Liver (tissue), 8 donors: ENCODE measurements at regions not wholly inside any gene's neighbourhood (a gene's known extent, or its start where the extent isn't known, plus 50 kb on each side); places are given as distances from the start of the nearest gene placed in this dataset.

ENCODE experiments used
- DNase-seq: peaks from one replicate; pipeline ENCODE4 v3.0.0-alpha.2; 2017; ENCODE audit warnings: low spot score
- H3K27ac ChIP-seq, 2 donors: one replicate each; pipeline ENCODE4 v1.7.0; 2013; ENCODE audit warnings: inconsistent platforms in 2 of 2, low read length in 2 of 2, control low read depth in 1 of 2, low read depth in 1 of 2, mild to moderate bottlenecking in 1 of 2
- H3K27me3 ChIP-seq, 4 donors: one replicate each; pipeline versions ENCODE4 v1.6.1 to v1.7.0; 2013; ENCODE audit warnings: low read length in 3 of 4, inconsistent platforms in 1 of 4, mild to moderate bottlenecking in 1 of 4, moderate library complexity in 1 of 4; ENCODE audit not compliant: control insufficient read depth in 4 of 4, insufficient read depth in 4 of 4
- H3K36me3 ChIP-seq, 4 donors: one replicate each; pipeline versions ENCODE4 v1.6.1 to v1.7.0; 2013; ENCODE audit warnings: low read length in 3 of 4, mild to moderate bottlenecking in 3 of 4, low read depth in 1 of 4, moderate library complexity in 1 of 4; ENCODE audit not compliant: control insufficient read depth in 4 of 4, insufficient read depth in 3 of 4
- H3K4me1 ChIP-seq, 4 donors: one replicate each; pipeline versions ENCODE4 v1.6.1 to v1.7.0; 2013; ENCODE audit warnings: low read length in 3 of 4, mild to moderate bottlenecking in 3 of 4, moderate library complexity in 1 of 4; ENCODE audit not compliant: control insufficient read depth in 4 of 4, insufficient read depth in 4 of 4
- H3K4me3 ChIP-seq, 3 donors: one replicate each; pipeline versions ENCODE4 v1.6.1 to v1.7.0; 2013; ENCODE audit warnings: low read length in 3 of 3, control low read depth in 1 of 3, low read depth in 1 of 3, mild to moderate bottlenecking in 1 of 3
- H3K9ac ChIP-seq, 2 donors: one replicate each; pipeline ENCODE4 v1.7.0; 2013; ENCODE audit warnings: low read length in 2 of 2, mild to moderate bottlenecking in 2 of 2, moderate library complexity in 2 of 2, control low read depth in 1 of 2, low read depth in 1 of 2
- H3K9me3 ChIP-seq, 4 donors: one replicate each; pipeline versions ENCODE4 v1.6.1 to v1.7.0; 2013; ENCODE audit warnings: low read length in 3 of 4; ENCODE audit not compliant: control insufficient read depth in 4 of 4
- ATF3 ChIP-seq: IDR thresholded peaks from 2 replicates; pipeline ENCODE4 v1.6.1; 2016; ENCODE audit warnings: antibody characterized with exemption
- CTCF ChIP-seq: fragments of 150-350 bp; IDR thresholded peaks from 2 replicates; pipeline ENCODE4 v1.5.1; 2017; ENCODE audit warnings: improper control_type of control experiment, low read depth, low read length; ENCODE audit not compliant: missing input control
- EGR1 ChIP-seq, 2 donors: IDR thresholded peaks; 2 replicates each; pipeline ENCODE4 v1.6.1; 2016 to 2018; ENCODE audit warnings: antibody characterized with exemption in 2 of 2, low read depth in 2 of 2
- FOXA1 ChIP-seq: IDR thresholded peaks from 2 replicates; pipeline ENCODE4 v1.6.1; 2016; ENCODE audit warnings: antibody characterized with exemption
- FOXA2 ChIP-seq: IDR thresholded peaks from 2 replicates; pipeline ENCODE4 v1.6.1; 2016; ENCODE audit warnings: antibody characterized with exemption
- GABPA ChIP-seq, 2 donors: IDR thresholded peaks in 1 of 2; conservative IDR thresholded peaks in 1 of 2; 2 replicates each; pipeline ENCODE4 v1.6.1; 2016; ENCODE audit warnings: antibody characterized with exemption in 2 of 2, mild to moderate bottlenecking in 1 of 2, moderate library complexity in 1 of 2
- HNF4A ChIP-seq, 2 donors: conservative IDR thresholded peaks; 2 replicates each; pipeline ENCODE4 v1.6.1; 2016; ENCODE audit warnings: antibody characterized with exemption in 2 of 2, mild to moderate bottlenecking in 2 of 2
- HNF4G ChIP-seq: IDR thresholded peaks from 2 replicates; pipeline ENCODE4 v1.6.1; 2016; ENCODE audit warnings: antibody characterized with exemption
- JUND ChIP-seq, 2 donors: IDR thresholded peaks; 2 replicates each; pipeline ENCODE4 v1.6.1; 2016; ENCODE audit warnings: antibody characterized with exemption in 2 of 2
- MAX ChIP-seq: IDR thresholded peaks from 2 replicates; pipeline ENCODE4 v1.6.1; 2016; ENCODE audit warnings: antibody characterized with exemption
- NR2F2 ChIP-seq: IDR thresholded peaks from 2 replicates; pipeline ENCODE4 v1.6.1; 2016; ENCODE audit warnings: antibody characterized with exemption
- RAD21 ChIP-seq, 2 donors: IDR thresholded peaks; 2 replicates each; pipeline ENCODE4 v1.6.1; 2016; ENCODE audit warnings: antibody characterized with exemption in 2 of 2, mild to moderate bottlenecking in 2 of 2
- REST ChIP-seq: IDR thresholded peaks from 2 replicates; pipeline ENCODE4 v1.6.1; 2016; ENCODE audit warnings: antibody characterized with exemption, mild to moderate bottlenecking
- RXRA ChIP-seq, 2 donors: IDR thresholded peaks; 2 replicates each; pipeline ENCODE4 v1.6.1; 2017 to 2018; ENCODE audit warnings: antibody characterized with exemption in 2 of 2, mild to moderate bottlenecking in 1 of 2
- SP1 ChIP-seq: IDR thresholded peaks from 2 replicates; pipeline ENCODE4 v1.6.1; 2018; ENCODE audit warnings: antibody characterized with exemption, mild to moderate bottlenecking
- TAF1 ChIP-seq: conservative IDR thresholded peaks from 2 replicates; pipeline ENCODE4 v1.6.1; 2016; ENCODE audit warnings: antibody characterized with exemption, mild to moderate bottlenecking
- YY1 ChIP-seq: IDR thresholded peaks from 2 replicates; pipeline ENCODE4 v1.6.1; 2016; ENCODE audit warnings: antibody characterized with exemption, mild to moderate bottlenecking
- ZBTB33 ChIP-seq: IDR thresholded peaks from 2 replicates; pipeline ENCODE4 v1.6.1; 2016; ENCODE audit warnings: antibody characterized with exemption
- WGBS: extraction: QIAGEN DNeasy Blood & Tissue Kit; methylation state at CpG from one replicate; pipeline ENCODE4 v1.1.7; 2013; 5-methylcytosine and 5-hydroxymethylcytosine counted together
- donor health status: healthy.
- donor health status: healthy.
- donor health status: healthy.
- donor health status: healthy.
- donor health status: healthy.

- Histone ChIP-seq H3K27me3 (no peaks in the 10 kb centered on the region), H3K27ac (no peak overlapping the region), H3K4me3 (no peak overlapping the region), H3K9me3 (peaks cover 0 to 3% (median 0%) of the 10 kb centered on the region in 4 donors), H3K4me1 (no peaks in the 10 kb centered on the region), H3K36me3 (no peaks in the 10 kb centered on the region), H3K9ac (no peak overlapping the region)
- WGBS: 96% methylated on average over 7 of the region's 7 CpGs
- DNase-seq: no peak
- TF ChIP-seq HNF4G (no peak), CTCF (no peak), HNF4A (conservative IDR thresholded peaks at IDR 0.05) (no peak), RXRA (IDR thresholded peaks at IDR 0.05) (no peak), JUND (IDR thresholded peaks at IDR 0.05) (no peak)
Observed at GRCh38 chr13:40176242-40176641, 490.2 kb downstream of the FOXO1 start.

- no peak for DNase-seq
- H3K27ac ChIP-seq: no peak overlapping the region
- no peak overlapping the region for H3K9ac ChIP-seq
- peaks cover 0 to 3% (median 0%) of the 10 kb centered on the region in 4 donors for H3K9me3 ChIP-seq
- no peaks in the 10 kb centered on the region for H3K27me3 ChIP-seq
- H3K36me3 ChIP-seq: no peaks in the 10 kb centered on the region
- H3K4me3 ChIP-seq: no peak overlapping the region
- H3K4me1 ChIP-seq: no peaks in the 10 kb centered on the region
- TF ChIP-seq JUND (IDR thresholded peaks at IDR 0.05): no peak
- TF ChIP-seq NR2F2: no peak
- no peak for TF ChIP-seq MAX
- TF ChIP-seq YY1: no peak
- no peak for TF ChIP-seq RAD21 (IDR thresholded peaks at IDR 0.05)
- TF ChIP-seq FOXA2: no peak
- no peak for TF ChIP-seq ATF3
- TF ChIP-seq TAF1: no peak
- TF ChIP-seq SP1: no peak
- no peak for TF ChIP-seq ZBTB33
- no peak for TF ChIP-seq EGR1 (IDR thresholded peaks at IDR 0.05; ENCODE audit: low read depth in 2 of 2)
- TF ChIP-seq GABPA (IDR thresholded peaks at IDR 0.05 in 1 of 2, conservative IDR thresholded peaks at IDR 0.05 in 1 of 2): no peak
- no peak for TF ChIP-seq FOXA1
- no peak for TF ChIP-seq REST
- TF ChIP-seq RXRA (IDR thresholded peaks at IDR 0.05): no peak
- no peak for TF ChIP-seq HNF4A (conservative IDR thresholded peaks at IDR 0.05)
- TF ChIP-seq HNF4G: no peak
- TF ChIP-seq CTCF: no peak
- 83% methylated on average over 5 of the region's 5 CpGs for WGBS
Observed at GRCh38 chr13:40178130-40178529, 488.3 kb downstream of the FOXO1 start.
